Left ventricle myocardium inferior (tissue), 1 donor: ENCODE measurements at regions not wholly inside any gene's neighbourhood (a gene's known extent, or its start where the extent isn't known, plus 50 kb on each side); places are given as distances from the start of the nearest gene placed in this dataset.

ENCODE experiments used
- DNase-seq: peaks from one replicate; pipeline ENCODE4 v3.0.0-alpha.2; 2020
- H3K27ac ChIP-seq: fragments of 200-600 bp; replicated peaks from 2 replicates; pipeline ENCODE4 v1.8.0; 2021
- H3K27me3 ChIP-seq: fragments of 200-600 bp; 2 replicates; pipeline ENCODE4 v1.8.0; 2021; ENCODE audit warnings: low read depth
- H3K36me3 ChIP-seq: fragments of 200-600 bp; 2 replicates; pipeline ENCODE4 v1.8.0; 2021
- H3K4me1 ChIP-seq: fragments of 200-600 bp; 2 replicates; pipeline ENCODE4 v1.8.0; 2021
- H3K4me3 ChIP-seq: fragments of 200-600 bp; 2 replicates; pipeline ENCODE4 v1.8.0; 2021; ENCODE audit warnings: mild to moderate bottlenecking, moderate library complexity
- H3K9me3 ChIP-seq: fragments of 200-600 bp; replicated peaks from 2 replicates; pipeline ENCODE4 v1.8.0; 2021
- intact Hi-C: fragments of 100-400 bp; cut with micrococcal nuclease; formaldehyde crosslinking; loops from one replicate; pipeline ENCODE4 v1.11.0; 2022
- TF ChIP-seq, protein P1 (sequence below): fragments of 200-600 bp; IDR thresholded peaks from 2 replicates; pipeline ENCODE4 v1.8.0; 2021; ENCODE audit warnings: antibody characterized with exemption, mild to moderate bottlenecking, borderline replicate concordance
- donor health status: DM: no; HTN: yes; CAD: no; lungs with severe emphysema.

DNA sequence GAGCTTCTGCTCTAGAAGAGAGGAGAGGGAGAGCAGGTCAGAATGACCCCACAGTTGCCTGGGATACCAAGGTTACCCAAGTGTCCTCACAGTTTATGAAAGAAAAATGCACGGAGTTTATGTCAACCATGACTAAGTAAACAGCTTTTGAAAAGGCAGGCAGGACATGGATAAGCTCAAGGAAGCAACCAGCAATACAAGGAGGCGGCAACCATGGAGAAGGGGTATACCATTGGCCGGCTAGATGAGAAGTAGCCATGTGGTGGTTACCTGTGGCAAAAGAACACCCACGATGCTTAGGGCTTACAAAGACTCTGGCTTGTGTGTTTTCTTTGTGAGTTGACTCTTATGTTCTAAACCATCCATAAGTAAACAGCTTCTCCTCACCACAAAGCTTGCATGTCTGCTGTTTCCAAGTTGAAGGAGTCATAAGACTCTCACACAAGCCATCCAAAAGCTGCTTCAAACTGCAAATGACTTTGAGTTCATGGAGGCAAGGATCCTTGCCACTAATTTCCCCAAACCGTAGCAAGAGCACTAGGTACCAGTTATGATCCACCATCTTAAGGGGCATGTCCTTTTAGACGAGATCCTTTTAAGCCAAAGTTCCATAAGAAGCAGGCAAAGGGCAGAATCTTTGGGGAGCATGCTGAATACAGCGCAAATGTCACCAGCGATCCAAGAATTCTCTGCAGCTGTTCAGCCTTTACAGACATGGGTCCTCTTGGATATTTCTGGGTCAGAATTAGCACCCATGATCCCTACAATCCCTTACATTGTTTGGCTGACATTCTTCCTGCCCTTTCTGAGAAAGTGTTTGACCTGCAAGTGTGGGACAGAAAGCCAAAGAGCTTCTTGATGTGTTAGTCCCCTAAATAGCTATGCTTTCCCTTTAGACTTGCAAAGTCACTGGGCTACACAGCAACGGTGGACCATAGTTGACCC is 74.8 kb upstream of the IPO5 start:
- TF ChIP-seq, protein P1, sequence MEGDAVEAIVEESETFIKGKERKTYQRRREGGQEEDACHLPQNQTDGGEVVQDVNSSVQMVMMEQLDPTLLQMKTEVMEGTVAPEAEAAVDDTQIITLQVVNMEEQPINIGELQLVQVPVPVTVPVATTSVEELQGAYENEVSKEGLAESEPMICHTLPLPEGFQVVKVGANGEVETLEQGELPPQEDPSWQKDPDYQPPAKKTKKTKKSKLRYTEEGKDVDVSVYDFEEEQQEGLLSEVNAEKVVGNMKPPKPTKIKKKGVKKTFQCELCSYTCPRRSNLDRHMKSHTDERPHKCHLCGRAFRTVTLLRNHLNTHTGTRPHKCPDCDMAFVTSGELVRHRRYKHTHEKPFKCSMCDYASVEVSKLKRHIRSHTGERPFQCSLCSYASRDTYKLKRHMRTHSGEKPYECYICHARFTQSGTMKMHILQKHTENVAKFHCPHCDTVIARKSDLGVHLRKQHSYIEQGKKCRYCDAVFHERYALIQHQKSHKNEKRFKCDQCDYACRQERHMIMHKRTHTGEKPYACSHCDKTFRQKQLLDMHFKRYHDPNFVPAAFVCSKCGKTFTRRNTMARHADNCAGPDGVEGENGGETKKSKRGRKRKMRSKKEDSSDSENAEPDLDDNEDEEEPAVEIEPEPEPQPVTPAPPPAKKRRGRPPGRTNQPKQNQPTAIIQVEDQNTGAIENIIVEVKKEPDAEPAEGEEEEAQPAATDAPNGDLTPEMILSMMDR: no peak
- intact Hi-C loops: no loop called here
- Histone ChIP-seq H3K27ac (no peak overlapping the region), H3K27me3 (peaks cover 16% of the 10 kb centered on the region), H3K9me3 (no peaks in the 10 kb centered on the region), H3K4me1 (peaks cover 6% of the 10 kb centered on the region), H3K36me3 (no peaks in the 10 kb centered on the region), H3K4me3 (no peak overlapping the region)
- no peak for DNase-seq

- DNase-seq: no peak
- Histone ChIP-seq H3K27me3 (peaks cover 16% of the 10 kb centered on the region), H3K36me3 (no peaks in the 10 kb centered on the region), H3K9me3 (no peaks in the 10 kb centered on the region), H3K4me1 (peaks cover 6% of the 10 kb centered on the region), H3K27ac (peak overlapping the region; percentile 36), H3K4me3 (no peak overlapping the region)
- intact Hi-C loops: no loop called here
- TF ChIP-seq, protein P1: no peak
These were observed 73.7 kb upstream of the IPO5 start for GRCh38 chr13:97879646-97880310.

GRCh38 chr13:97880311-97880675 is 73.2 kb upstream of the IPO5 start:
- intact Hi-C loops: no loop called here
- peaks cover 6% of the 10 kb centered on the region for H3K4me1 ChIP-seq
- H3K27ac ChIP-seq: no peak overlapping the region
- TF ChIP-seq, protein P1: no peak
- H3K36me3 ChIP-seq: no peaks in the 10 kb centered on the region
- H3K27me3 ChIP-seq: peaks cover 11% of the 10 kb centered on the region
- no peak for DNase-seq
- H3K4me3 ChIP-seq: no peak overlapping the region
- H3K9me3 ChIP-seq: no peaks in the 10 kb centered on the region

GRCh38 chr13:97881556-97881955 is 71.9 kb upstream of the IPO5 start:
- no peaks in the 10 kb centered on the region for H3K36me3 ChIP-seq
- peaks cover 6% of the 10 kb centered on the region for H3K4me1 ChIP-seq
- DNase-seq: no peak
- intact Hi-C loops: no loop called here
- H3K4me3 ChIP-seq: no peak overlapping the region
- no peaks in the 10 kb centered on the region for H3K27me3 ChIP-seq
- no peak overlapping the region for H3K27ac ChIP-seq
- TF ChIP-seq, protein P1: no peak
- H3K9me3 ChIP-seq: no peaks in the 10 kb centered on the region

DNA sequence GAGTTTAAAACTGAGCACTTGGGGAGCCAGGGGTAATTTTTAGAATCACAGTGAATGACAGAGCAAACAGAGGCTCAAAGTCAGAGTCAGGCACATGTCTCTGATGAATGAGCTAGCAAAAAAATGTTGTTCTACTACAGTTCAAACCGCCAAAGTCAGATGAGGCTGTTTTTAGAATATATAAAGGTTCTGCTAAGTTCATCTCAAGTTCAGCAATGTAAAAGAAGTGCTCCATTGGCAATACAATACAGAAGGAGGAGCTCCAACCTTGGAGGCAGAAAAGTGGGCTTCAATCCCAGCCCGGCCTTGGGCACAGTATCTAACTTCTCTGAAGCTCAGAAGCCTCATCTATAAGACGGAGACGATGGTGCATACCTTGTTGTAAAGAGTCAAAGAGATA is 70.1 kb upstream of the IPO5 start:
- peaks cover 6% of the 10 kb centered on the region for H3K4me1 ChIP-seq
- no peak overlapping the region for H3K27ac ChIP-seq
- H3K27me3 ChIP-seq: no peaks in the 10 kb centered on the region
- H3K9me3 ChIP-seq: peaks cover 5% of the 10 kb centered on the region
- intact Hi-C loops: no loop called here
- no peak for DNase-seq
- TF ChIP-seq, protein P1: no peak
- H3K4me3 ChIP-seq: no peak overlapping the region
- no peaks in the 10 kb centered on the region for H3K36me3 ChIP-seq
